ENCODE measurements at regions not wholly inside any gene's neighbourhood (a gene's known extent, or its start where the extent isn't known, plus 50 kb on each side); places are given as distances from the start of the nearest gene placed in this dataset.

DNA sequence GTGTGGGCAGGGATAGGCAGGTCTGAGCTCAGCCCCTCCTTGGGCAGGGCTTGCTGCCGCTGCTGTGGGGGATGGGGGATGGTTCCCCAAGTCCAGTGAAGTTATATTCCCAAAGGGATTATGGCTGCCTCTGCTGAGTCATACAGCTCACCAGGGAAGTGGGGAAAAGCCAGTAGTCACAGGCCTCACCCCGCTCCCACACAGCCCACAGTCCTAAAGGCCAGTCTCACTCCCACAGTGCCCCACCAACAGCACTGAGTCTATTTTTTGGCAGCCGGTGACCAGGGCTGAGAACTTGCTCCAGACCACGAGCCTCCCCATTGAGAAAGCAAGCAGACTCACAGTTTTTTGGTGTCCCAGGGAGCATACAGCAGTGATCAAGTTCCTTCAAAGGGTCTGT, 173.3 kb downstream of the OSR1 start:
- TF ChIP-seq, protein P1, sequence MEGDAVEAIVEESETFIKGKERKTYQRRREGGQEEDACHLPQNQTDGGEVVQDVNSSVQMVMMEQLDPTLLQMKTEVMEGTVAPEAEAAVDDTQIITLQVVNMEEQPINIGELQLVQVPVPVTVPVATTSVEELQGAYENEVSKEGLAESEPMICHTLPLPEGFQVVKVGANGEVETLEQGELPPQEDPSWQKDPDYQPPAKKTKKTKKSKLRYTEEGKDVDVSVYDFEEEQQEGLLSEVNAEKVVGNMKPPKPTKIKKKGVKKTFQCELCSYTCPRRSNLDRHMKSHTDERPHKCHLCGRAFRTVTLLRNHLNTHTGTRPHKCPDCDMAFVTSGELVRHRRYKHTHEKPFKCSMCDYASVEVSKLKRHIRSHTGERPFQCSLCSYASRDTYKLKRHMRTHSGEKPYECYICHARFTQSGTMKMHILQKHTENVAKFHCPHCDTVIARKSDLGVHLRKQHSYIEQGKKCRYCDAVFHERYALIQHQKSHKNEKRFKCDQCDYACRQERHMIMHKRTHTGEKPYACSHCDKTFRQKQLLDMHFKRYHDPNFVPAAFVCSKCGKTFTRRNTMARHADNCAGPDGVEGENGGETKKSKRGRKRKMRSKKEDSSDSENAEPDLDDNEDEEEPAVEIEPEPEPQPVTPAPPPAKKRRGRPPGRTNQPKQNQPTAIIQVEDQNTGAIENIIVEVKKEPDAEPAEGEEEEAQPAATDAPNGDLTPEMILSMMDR (conservative IDR thresholded peaks at IDR 0.05; ENCODE audit: low read length): no peak
- no peak for TF ChIP-seq EZH2phosphoT487 (IDR thresholded peaks at IDR 0.05; ENCODE audit: borderline replicate concordance)

Data from Loucy (cell line).